ENCODE measurements at regions not wholly inside any gene's neighbourhood (a gene's known extent, or its start where the extent isn't known, plus 50 kb on each side); places are given as distances from the start of the nearest gene placed in this dataset.
"Not testable (repeated sequence)": the region's sequence is repeated elsewhere in the genome, so short reads cannot be mapped to it uniquely, and the experiment has no call there.

GRCh38 chr10:9427209-9427608, 1372.7 kb downstream of the GATA3 start:
- TF ChIP-seq CTCF (IDR thresholded peaks at IDR 0.05; ENCODE audit: extremely low read depth, missing control alignments): no peak

GRCh38 chr10:9437131-9437530, 1382.6 kb downstream of the GATA3 start:
- DNase-seq (ENCODE audit: low spot score): no peak
- no peak for TF ChIP-seq CTCF (IDR thresholded peaks at IDR 0.05; ENCODE audit: extremely low read depth, missing control alignments)

More at GRCh38 chr10:9427209-9427608, 1372.7 kb downstream of the GATA3 start:
- DNase-seq (ENCODE audit: low spot score): no peak

- no peak for DNase-seq (ENCODE audit: low spot score)
- no peak for TF ChIP-seq CTCF (IDR thresholded peaks at IDR 0.05; ENCODE audit: extremely low read depth, missing control alignments)
Observed at GRCh38 chr10:9443758-9444157, 1389.3 kb downstream of the GATA3 start.

GRCh38 chr10:9449530-9449929, 1395.0 kb downstream of the GATA3 start:
- no peak for DNase-seq (ENCODE audit: low spot score)

GRCh38 chr10:9450801-9451200, 1396.3 kb downstream of the GATA3 start:
- no peak for TF ChIP-seq CTCF (IDR thresholded peaks at IDR 0.05; ENCODE audit: extremely low read depth, missing control alignments)
- DNase-seq (ENCODE audit: low spot score): no peak

More at GRCh38 chr10:9449530-9449929, 1395.0 kb downstream of the GATA3 start:
- TF ChIP-seq CTCF (IDR thresholded peaks at IDR 0.05; ENCODE audit: extremely low read depth, missing control alignments): no peak

GRCh38 chr10:9451211-9451773, 1396.8 kb downstream of the GATA3 start:
- DNase-seq (ENCODE audit: low spot score): no peak
- TF ChIP-seq CTCF (IDR thresholded peaks at IDR 0.05; ENCODE audit: extremely low read depth, missing control alignments): no peak

- TF ChIP-seq CTCF (IDR thresholded peaks at IDR 0.05; ENCODE audit: extremely low read depth, missing control alignments): no peak
- no peak for DNase-seq (ENCODE audit: low spot score)
Observed at GRCh38 chr10:9452056-9452455, 1397.6 kb downstream of the GATA3 start.

GRCh38 chr10:9453871-9454270, 1399.4 kb downstream of the GATA3 start:
- not testable (repeated sequence) for DNase-seq (ENCODE audit: low spot score)

Data from GM20000 (cell line).